ENCODE measurements at regions not wholly inside any gene's neighbourhood (a gene's known extent, or its start where the extent isn't known, plus 50 kb on each side); places are given as distances from the start of the nearest gene placed in this dataset.

DNA sequence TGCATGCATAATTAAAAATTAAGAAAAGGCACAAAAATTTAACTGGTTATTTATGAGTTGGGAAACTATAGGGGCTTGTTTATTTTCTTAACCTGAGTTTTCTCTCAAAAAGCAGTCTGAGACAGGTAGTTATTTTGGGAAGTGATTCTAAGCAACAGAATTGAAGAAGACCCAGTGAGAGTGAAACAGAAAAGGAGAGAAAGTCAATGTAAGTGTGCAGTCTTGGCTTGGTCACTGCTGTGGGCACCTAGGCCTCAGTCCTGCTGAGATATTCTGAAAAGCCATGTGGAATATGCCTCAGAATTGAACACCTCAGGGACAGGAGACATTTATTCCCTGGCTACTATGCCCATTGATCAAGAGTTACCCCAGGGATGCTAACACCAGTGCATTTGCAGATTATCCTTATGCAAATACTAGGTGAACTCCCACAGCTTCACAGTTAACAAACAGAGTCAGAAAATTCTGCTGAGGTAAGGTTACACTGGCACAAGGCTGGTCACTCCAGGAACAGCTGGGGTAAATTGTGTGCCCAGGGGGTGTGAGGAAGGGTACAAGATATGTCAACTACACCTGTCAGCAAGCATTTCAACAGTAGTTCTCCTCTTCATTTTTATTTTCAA, 222.7 kb downstream of the EFHB start:
- no peak for DNase-seq

DNA sequence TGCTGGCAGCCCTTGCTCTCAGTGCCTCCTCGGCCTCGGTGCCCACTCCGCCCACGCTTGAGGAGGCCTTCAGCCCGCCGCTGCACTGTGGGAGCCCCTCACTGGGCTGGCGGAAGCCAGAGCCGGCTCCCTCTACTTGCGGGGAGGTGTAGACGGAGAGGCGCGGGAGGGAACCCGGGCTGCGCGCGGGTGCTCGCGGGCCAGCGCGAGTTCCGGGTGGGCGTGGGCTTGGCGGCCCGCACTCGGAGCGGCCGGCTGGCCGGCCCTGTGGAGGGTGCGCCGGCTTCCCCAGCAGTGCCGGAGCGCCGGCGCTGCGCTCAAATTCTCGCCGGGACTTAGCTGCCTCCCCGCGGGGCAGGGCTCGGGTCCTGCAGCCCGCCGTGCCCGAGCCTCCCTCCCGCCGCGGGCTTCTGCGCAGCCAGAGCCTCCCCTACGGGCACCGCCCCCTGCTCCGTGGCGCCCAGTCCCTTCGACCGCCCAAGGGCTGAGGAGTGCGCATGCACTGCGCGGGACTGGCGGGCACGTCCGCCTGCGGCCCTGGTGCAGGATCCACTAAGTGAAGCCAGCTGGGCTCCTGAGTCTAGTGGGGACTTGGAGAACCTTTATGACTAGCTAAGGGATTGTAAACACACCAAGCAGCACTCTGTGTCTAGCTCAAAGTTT, 231.5 kb downstream of the EFHB start:
- DNase-seq: no peak

DNA sequence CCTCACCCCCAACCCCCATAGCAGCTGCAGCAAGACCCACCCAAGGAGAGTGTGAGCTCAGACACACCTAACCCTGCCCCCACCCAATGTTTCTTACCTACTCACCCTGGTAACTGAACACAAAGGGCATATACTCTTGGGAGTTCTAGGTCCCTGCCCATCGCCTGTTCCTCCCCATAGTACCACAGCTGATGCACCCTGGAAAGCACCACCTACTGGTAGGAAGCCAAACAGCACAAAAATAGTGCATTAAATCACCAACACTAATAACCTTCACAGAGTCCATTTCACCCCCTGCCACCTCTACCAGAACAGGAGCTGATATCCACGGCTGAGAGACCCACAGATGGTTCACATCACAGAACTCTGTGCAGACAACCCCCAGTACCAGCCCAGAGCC, 245.2 kb downstream of the EFHB start:
- no peak for DNase-seq

DNA sequence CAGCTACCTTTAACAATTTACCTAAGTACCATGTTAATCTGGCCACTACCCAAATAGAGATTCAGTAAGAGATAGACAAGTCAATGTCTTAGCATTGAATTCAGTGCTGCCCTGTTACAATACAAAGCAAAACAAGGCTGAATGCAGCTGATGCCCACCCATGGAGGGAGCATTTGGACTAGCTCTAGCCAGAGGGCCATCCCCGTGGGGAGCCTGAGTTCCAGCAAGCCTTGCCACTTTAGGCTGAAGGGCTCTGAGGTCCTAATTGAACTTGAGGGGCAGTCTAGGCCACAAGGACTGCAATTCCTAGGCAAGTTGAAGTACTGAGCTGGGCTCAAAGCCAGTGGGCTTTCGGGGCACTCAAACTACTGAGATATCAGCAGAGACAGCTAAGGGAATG, 265.9 kb downstream of the EFHB start:
- DNase-seq: no peak

DNA sequence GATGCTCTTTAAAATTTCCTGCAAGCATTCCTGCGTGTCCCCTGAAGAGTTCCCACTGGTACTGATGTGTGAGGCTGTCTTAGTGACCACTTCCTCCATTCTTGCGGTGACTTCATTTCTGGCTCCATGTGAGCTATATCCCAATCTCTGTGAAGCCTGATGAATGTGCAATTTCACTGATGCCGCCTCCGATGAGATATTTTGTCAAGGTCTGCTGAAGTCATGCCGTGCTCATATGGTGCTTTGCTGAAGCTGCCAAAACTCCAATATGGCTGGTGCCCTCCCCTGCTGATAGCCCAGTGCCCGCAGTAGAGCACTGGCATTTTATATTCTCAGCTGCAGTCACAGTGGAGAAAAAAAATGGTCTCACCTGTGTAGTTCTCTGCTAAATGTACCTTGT, 271.5 kb downstream of the EFHB start:
- no peak for DNase-seq

GRCh38 chr3:19652336-19652735, 281.7 kb downstream of the EFHB start:
- DNase-seq: no peak

GRCh38 chr3:19645093-19645492, 288.9 kb downstream of the EFHB start:
- peak; percentile 61 for DNase-seq

DNA sequence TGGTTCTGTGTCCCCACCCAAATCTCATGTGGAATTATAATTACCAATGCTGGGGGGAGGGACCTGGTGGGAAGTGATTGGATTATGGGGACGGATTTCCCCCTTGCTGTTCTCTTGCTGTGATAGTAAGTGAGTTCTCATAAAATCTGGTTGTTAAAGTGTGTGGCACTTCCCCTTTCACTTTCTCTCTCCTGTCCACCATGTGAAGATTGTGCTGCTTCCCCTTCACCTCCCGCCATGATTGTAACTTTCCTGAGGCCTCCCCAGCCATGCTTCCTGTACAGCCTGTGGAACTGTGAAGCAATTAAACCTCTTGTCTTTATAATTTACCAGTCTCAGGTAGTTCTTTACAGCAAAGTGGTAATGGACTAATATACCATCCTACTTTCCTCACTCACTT, 289.6 kb downstream of the EFHB start:
- DNase-seq: peak; percentile 55

DNA sequence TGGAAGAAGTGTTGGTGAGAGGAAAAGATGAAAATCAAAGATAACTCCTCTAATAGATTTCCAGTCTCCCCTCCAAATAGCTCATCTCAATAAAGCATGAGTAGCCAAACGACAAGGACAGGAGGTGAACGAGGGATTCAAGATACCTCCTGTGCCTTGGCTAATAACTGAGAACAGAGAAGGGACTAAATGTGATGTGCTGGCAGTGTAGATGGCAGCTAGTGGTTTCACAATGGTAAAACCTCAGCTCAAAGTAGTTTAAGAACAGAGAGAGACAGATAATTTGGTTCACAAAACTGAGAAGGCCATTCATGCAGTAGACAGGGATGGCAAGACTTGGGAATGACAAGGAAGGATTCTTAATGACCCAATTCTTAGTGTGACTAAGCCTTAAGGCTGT, 292.6 kb downstream of the EFHB start:
- no peak for DNase-seq

GRCh38 chr3:19632099-19633074, 301.6 kb downstream of the EFHB start:
- no peak for DNase-seq

GRCh38 chr3:19598870-19599269, 335.1 kb downstream of the EFHB start:
- no peak for DNase-seq

- DNase-seq: no peak
Measured at GRCh38 chr3:19596408-19596807, 337.6 kb downstream of the EFHB start.

DNA sequence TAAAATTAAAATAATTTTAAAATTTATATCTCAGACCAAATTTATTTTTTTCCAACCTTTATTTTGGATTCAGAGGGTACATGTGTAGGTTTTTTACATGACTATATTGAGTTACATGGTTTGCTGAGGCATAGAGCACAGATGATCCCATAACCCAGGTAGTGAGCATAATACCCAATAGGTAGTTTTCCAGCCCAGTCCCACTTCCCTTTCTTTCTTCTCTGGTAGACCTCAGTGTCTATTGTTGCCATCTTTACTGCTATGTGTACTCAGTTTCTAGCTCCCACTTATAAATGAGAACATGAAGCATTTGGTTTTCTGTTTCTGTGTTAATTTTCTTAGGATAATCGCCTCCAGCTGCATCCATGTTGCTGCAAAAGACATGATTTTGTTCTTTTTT, 338.1 kb downstream of the EFHB start:
- DNase-seq: no peak

Measured in OCI-M1 (cell line).